Glomerular visceral epithelial cell (primary cell): ENCODE measurements at regions not wholly inside any gene's neighbourhood (a gene's known extent, or its start where the extent isn't known, plus 50 kb on each side); places are given as distances from the start of the nearest gene placed in this dataset.
"Not testable (repeated sequence)": the region's sequence is repeated elsewhere in the genome, so short reads cannot be mapped to it uniquely, and the experiment has no call there.

Experiments used
- DNase-seq: peaks from one replicate; pipeline ENCODE4 v3.0.0-alpha.2; 2016; ENCODE audit errors: extremely low spot score

- DNase-seq = no peak
Observed at GRCh38 chr4:79552311-79552710, 144.3 kb upstream of the GK2 start.

GRCh38 chr4:79551555-79551954 is 143.5 kb upstream of the GK2 start:
- no peak for DNase-seq

DNA sequence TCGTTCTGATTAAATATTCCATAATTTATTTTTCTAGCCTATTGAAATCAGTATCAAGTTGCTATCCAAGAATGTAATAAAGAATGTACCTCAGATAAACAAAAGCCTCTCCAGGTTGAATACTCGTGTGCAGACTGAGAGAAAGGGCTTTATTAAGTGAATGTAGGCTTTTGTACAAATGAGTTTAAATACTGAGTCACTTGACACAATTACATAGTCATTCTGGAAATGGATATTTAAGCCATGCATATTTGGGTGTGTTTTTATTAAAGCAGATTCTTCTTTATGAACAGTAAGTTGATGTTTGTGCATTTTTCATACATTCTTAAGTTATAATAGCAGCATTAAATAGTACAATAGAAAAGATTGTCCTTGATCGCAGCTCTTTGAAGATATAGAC is 139.8 kb upstream of the GK2 start:
- no peak for DNase-seq

- not testable (repeated sequence) for DNase-seq
Observed at GRCh38 chr4:79545292-79545691, 137.3 kb upstream of the GK2 start.

DNA sequence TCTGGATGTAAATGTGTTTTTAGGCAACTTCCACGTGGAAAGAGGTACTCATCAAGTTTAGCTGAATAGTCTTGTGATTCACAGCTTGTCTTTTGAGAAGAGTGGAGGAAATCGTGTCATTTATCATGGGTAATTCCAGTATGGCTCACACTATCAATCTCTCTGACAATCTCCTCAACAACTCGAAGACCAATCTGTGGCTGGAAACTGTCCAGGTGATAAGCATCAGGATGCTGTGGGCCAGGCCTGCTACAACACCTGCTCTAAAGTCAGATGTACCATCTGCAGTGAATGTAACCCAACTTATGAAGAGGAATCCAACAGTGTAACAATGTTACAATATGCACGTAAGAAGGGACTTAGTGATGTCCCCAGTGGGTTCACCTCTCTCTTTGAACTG is 132.1 kb upstream of the GK2 start:
- DNase-seq = no peak

DNA sequence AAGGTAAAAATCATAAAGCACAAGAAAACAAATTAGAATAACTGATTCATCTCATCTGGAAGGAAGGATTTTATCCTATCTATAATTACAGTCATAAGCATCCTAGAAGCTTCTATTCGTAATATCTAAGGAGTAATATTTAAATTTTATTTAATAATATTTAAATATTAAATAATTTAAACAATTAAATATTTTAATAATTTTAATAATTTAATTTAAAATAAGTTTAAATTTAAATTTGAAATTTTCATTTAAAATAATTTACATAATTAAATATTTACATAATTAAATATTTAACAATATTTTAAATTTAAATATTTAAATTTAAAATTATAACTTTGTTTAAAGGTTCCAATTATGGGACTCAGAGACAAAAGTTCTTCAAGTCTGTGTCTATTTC is 127.5 kb upstream of the GK2 start:
- no peak for DNase-seq

DNA sequence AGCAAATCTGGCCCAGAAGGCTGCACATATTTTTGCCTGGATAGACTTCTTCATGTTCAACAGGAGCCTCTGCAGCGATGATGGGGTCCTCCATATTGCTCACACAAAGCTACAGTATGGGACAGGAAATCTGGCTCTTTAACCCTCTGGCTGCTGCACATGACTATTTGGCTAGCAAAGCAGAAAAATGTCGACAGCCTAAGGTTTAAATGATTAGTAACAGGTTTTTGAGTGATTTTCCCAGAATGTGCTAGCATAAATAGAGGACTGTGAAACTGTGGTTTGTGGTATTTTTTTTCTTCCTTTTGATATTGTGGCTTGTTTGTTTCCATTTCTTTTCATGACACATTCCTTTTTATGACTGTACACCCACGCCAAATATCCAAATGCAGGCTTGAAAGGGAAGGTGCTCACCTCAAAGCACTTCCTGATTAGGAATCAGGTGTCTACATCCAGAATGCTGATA is 120.2 kb upstream of the GK2 start:
- peak; percentile 33 for DNase-seq

GRCh38 chr4:79526641-79527565 is 118.9 kb upstream of the GK2 start:
- no peak for DNase-seq

DNA sequence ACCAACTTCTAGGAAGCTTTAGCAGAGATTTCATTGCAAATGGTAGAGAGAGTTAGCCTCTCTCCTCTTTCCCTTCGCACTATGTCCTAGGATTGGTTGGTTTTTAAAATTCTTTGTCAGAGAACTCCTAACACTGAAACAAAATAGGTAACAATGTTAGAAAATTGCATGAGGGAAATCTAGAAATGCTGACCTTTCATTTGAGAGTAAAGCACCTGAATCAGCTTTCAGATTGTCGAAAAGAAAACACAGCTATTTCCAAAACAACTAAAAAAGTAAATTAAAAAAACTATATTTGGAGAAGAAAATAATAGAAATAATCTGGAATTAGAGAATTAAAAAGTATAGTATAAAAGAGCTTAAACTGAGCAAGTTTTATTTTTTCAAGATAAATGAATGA is 108.1 kb upstream of the GK2 start:
- DNase-seq = no peak

- DNase-seq = no peak
Observed at GRCh38 chr4:79514621-79515329, 106.7 kb upstream of the GK2 start.

DNA sequence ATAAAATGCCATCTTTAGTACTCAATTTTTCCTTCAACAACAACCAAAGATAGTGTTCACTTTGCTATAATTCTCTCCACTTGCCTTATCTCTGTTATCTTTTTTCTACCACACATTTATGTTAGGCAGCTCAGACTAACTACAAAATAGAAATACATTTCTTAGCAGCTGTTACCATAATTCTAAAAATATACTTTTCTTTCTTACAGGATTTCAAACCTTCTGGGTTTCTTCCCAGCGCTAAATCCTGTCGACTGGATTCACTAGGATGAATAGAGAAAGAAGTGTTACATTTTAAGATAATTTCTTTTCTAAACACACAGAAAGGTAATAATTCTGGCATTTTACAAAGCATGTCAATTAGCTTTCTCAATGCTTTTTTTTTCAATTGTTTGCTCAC is 105.5 kb upstream of the GK2 start:
- DNase-seq = no peak

DNA sequence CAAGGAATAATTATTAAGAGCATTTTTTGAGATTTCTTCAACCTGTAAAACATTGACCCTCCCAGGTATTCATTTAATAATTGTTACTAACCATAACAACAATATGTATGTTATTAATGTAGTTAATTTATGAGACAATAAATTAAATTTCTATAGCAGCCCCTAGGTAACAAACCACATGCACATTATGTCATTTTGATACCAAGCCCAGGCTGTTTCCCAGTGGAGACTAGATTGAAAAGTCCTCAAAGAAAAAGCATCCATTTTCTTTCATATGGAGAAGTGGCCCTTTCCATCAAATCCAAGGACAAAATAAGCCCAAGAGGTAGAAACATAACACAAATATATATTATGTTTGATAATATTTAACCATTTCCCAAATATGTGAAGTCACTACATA is 104.3 kb upstream of the GK2 start:
- no peak for DNase-seq

GRCh38 chr4:79502081-79502480 is 94.1 kb upstream of the GK2 start:
- no peak for DNase-seq

DNA sequence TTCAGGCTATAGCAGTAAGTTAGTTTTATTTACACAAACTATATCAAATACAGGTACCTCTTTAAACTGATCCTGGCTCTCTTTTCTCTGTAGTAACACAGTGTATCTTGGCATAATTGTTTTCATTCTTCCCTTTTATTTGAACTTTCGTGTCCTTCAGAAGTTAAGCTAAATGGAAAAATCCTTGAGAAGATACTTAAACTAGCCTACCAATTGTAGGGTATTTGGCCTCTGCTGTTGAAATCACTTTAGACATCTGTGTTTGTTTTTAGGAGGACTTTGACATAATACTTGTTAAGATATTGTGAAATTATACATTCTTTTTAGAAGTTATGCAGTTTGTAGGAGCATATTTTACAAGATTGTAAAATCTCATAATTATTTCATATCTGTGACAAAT is 90.3 kb upstream of the GK2 start:
- DNase-seq = no peak

GRCh38 chr4:79497001-79497400 is 89.0 kb upstream of the GK2 start:
- no peak for DNase-seq

GRCh38 chr4:79495447-79495846 is 87.4 kb upstream of the GK2 start:
- DNase-seq = no peak

DNA sequence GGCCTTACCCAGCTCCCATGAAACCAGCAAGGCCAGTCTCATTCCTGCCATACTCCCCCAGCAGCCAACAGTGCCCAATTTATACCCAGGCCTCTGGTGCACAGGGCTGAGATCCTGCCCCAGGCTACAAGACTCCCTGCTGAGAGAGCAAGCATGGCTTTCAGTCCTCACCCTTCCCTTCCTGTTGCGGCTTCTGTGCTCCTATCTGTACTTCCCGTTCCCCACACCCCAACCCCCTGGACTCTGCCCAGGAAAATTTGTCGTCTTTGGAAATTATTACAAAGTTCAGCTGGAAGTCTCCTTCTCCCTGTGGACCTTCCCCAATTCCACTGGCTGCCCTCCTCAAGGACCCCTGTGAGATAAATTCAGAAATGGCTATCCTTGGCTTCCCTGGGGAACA is 84.1 kb upstream of the GK2 start:
- no peak for DNase-seq

DNA sequence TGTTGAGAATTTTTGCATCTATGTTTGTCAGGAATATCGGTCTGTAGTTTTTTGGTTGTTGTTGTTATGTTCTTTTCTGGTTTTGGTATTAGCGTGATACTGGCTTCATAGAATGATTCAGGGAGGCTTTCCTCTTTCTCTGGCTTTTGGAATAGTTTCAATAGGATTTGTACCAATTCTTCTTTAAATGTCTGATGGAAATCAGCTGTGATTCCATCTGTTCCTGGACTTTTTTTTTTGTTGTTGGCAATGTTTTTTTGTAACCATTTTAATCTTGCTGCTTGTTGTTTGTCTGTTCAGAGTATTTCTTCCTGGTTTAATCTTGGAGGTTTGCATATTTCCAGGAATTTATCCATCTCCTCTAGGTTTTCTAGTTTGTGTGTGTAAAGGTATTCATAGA is 81.5 kb upstream of the GK2 start:
- no peak for DNase-seq

- DNase-seq = no peak
Observed at GRCh38 chr4:79476196-79476595, 68.2 kb upstream of the GK2 start.

DNA sequence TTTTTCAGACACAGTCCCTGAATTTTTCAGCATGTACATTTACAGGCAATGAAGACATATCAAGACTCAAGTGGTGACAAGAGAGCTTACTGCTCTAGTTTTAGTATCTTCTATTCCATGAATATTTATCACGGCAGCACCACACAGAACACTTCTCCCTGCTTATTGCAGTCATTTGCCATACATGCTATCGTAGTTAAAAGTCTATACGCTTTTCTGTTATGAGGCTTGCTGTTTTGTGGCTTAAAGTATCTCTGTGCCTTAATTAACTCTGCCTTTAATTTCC is 65.4 kb upstream of the GK2 start:
- no peak for DNase-seq

- no peak for DNase-seq
Observed at GRCh38 chr4:79472693-79473438, 64.8 kb upstream of the GK2 start.

DNA sequence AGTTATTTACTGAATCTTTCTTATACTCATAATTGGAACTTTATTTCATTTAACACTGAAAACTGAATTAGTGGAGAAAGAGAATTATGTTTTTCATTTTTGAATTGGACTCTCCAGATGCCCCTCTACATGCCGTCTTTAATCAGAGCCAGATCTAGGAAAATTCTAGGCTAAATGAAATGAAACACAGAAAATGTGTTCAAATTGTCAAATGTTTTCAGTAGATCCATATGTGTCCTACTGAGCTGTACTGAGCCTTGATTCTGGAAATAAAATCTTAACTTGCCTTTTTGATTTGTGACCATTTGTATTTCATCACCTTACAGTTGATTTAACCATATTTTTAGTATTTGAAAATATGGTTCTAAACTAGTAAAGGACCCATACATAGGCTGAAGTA is 64.0 kb upstream of the GK2 start:
- no peak for DNase-seq

DNA sequence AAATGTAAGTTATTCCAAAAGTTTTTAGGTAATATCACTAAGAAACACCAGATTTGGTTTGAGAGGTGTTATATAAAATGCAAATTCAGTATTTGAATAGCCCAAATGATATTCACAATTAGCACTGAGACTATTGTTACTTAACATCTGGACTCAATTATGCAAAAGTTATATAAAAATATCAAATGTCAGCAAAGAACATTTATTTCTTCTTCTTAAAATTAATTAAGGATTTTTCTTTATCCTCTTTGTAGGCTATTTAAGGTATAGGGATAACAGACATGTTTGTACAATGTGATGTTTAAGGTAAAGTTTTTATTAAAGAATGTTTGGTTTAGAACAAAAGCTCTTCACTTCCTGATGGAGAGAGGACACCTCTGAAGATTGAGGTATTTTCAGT is 63.3 kb upstream of the GK2 start:
- DNase-seq = no peak
